SK-N-SH (cell line): ENCODE measurements at regions not wholly inside any gene's neighbourhood (a gene's known extent, or its start where the extent isn't known, plus 50 kb on each side); places are given as distances from the start of the nearest gene placed in this dataset.

ENCODE experiments used
- CTCF ChIA-PET: fragments of 300-600, 350-600 bp; formaldehyde crosslinking; extraction: SDS; loops from one replicate; lab custom pipeline; 2021; lab: Yijun Ruan, JAX
- POLR2A ChIA-PET: fragments of 350-600 bp; sonication (Branson Sonifier 250); formaldehyde crosslinking; extraction: SDS; loops from one replicate; lab custom pipeline; 2020; ENCODE audit warnings: antibody characterized with exemption, inconsistent platforms; lab: Yijun Ruan, JAX
- DNase-seq: peaks from one replicate; pipeline ENCODE4 v3.0.0; 2012
- H2AFZ ChIP-seq: fragments of 200-600 bp; sonication (generic); 2 replicates; pipeline ENCODE4 v1.8.1; 2016; ENCODE audit warnings: antibody characterized with exemption, mild to moderate bottlenecking, low read depth
- H3F3A ChIP-seq: fragments of 200-600 bp; sonication (generic); replicated peaks from 2 replicates; pipeline ENCODE3; 2016; ENCODE audit warnings: antibody characterized with exemption, mild to moderate bottlenecking; ENCODE audit not compliant: insufficient read depth
- H3K27ac ChIP-seq, 2 experiments: fragments of 200-500 bp in 1 of 2; fragments of 200-600 bp in 1 of 2; sonication (Bioruptor generic) in 1 of 2; sonication (generic), shearing (Covaris generic) in 1 of 2; 2 replicates each; pipeline versions ENCODE4 v1.5.1 to v1.6.1; 2014 to 2016; ENCODE audit warnings: low read depth in 2 of 2, inconsistent platforms in 1 of 2, low read length in 1 of 2, mild to moderate bottlenecking in 1 of 2, mixed read lengths in 1 of 2
- H3K27me3 ChIP-seq: fragments of 200-600 bp; sonication (generic), shearing (Covaris generic); 2 replicates; pipeline ENCODE4 v1.6.1; 2016; ENCODE audit warnings: mixed run types; ENCODE audit not compliant: insufficient read depth
- H3K36me3 ChIP-seq, 2 experiments: fragments of 200-500 bp in 1 of 2; fragments of 200-600 bp in 1 of 2; sonication (Bioruptor generic) in 1 of 2; sonication (generic) in 1 of 2; replicated peaks in 1 of 2; 2 replicates each; pipeline versions ENCODE3 to v1.5.1; 2014 to 2016; ENCODE audit warnings: low read length in 1 of 2, mild to moderate bottlenecking in 1 of 2; ENCODE audit not compliant: insufficient read depth in 2 of 2, control insufficient read depth in 1 of 2
- H3K4me1 ChIP-seq, 2 experiments: fragments of 200-500 bp in 1 of 2; fragments of 200-600 bp in 1 of 2; sonication (Bioruptor generic) in 1 of 2; sonication (generic), shearing (Covaris generic) in 1 of 2; 2 replicates each; pipeline versions ENCODE4 v1.5.1 to v1.6.1; 2014 to 2016; ENCODE audit warnings: low read depth in 1 of 2, low read length in 1 of 2, mixed run types in 1 of 2; ENCODE audit not compliant: insufficient read depth in 2 of 2, control insufficient read depth in 1 of 2
- H3K4me2 ChIP-seq: fragments of 200-600 bp; sonication (generic), shearing (Covaris generic); 2 replicates; pipeline ENCODE4 v1.6.1; 2017; ENCODE audit warnings: mixed run types
- H3K4me3 ChIP-seq, 2 experiments: fragments of 200-500 bp in 1 of 2; fragments of 200-600 bp in 1 of 2; sonication (Bioruptor generic) in 1 of 2; sonication (generic), shearing (Covaris generic) in 1 of 2; 2 replicates each; pipeline versions ENCODE4 v1.5.1 to v1.8.1; 2014 to 2016; ENCODE audit warnings: low read depth in 2 of 2, inconsistent platforms in 1 of 2, low read length in 1 of 2, mild to moderate bottlenecking in 1 of 2, mixed read lengths in 1 of 2, moderate library complexity in 1 of 2
- H3K79me2 ChIP-seq: fragments of 200-600 bp; sonication (generic); 2 replicates; pipeline ENCODE4 v1.8.1; 2017; ENCODE audit warnings: mild to moderate bottlenecking; ENCODE audit not compliant: insufficient read depth
- H3K9ac ChIP-seq: fragments of 200-600 bp; sonication (generic); 2 replicates; pipeline ENCODE4 v1.6.1; 2017; ENCODE audit warnings: mixed run types
- H3K9me2 ChIP-seq: fragments of 200-600 bp; sonication (generic); 2 replicates; pipeline ENCODE4 v1.6.1; 2017; ENCODE audit warnings: mixed run types
- H3K9me3 ChIP-seq: fragments of 200-600 bp; sonication (generic); 2 replicates; pipeline ENCODE4 v1.6.1; 2017; ENCODE audit warnings: mixed run types, mild to moderate bottlenecking, moderate library complexity
- H4K20me1 ChIP-seq: fragments of 200-600 bp; sonication (generic); 2 replicates; pipeline ENCODE4 v1.6.1; 2017; ENCODE audit warnings: mild to moderate bottlenecking, mixed run types; ENCODE audit not compliant: insufficient read depth
- EP300 ChIP-seq, 2 experiments: IDR thresholded peaks; 2 replicates each; pipeline versions ENCODE4 v1.4.0 to v1.6.1; 2012; ENCODE audit warnings: borderline replicate concordance in 1 of 2, low read depth in 1 of 2, low read length in 1 of 2
- EZH2phosphoT487 ChIP-seq: fragments of 200-600 bp; sonication (generic); IDR thresholded peaks from 2 replicates; pipeline ENCODE4 v1.6.1; 2017; ENCODE audit warnings: low read depth, mixed run types, mild to moderate bottlenecking, antibody characterized with exemption, moderate library complexity, borderline replicate concordance
- FOXJ3 ChIP-seq: sonication (generic); formaldehyde crosslinking; IDR thresholded peaks from 2 replicates; pipeline ENCODE4 v1.5.1; 2020; ENCODE audit warnings: mild to moderate bottlenecking, missing genetic modification reagents
- MEF2A ChIP-seq: IDR thresholded peaks from 2 replicates; pipeline ENCODE4 v1.4.0; 2012; ENCODE audit warnings: low read depth, borderline replicate concordance
- MXI1 ChIP-seq: IDR thresholded peaks from 2 replicates; pipeline ENCODE4 v1.6.1; 2012; ENCODE audit warnings: mild to moderate bottlenecking, low read depth, low read length, improper control_type of control experiment
- NFIC ChIP-seq: IDR thresholded peaks from 2 replicates; pipeline ENCODE4 v1.4.0; 2012; ENCODE audit warnings: borderline replicate concordance
- RAD21 ChIP-seq: IDR thresholded peaks from 2 replicates; pipeline ENCODE4 v1.6.1; 2012; ENCODE audit warnings: mild to moderate bottlenecking, low read length
- RXRA ChIP-seq: IDR thresholded peaks from 2 replicates; pipeline ENCODE4 v1.4.0; 2012; ENCODE audit warnings: low read depth, mild to moderate bottlenecking, borderline replicate concordance
- SIN3A ChIP-seq: IDR thresholded peaks from 2 replicates; pipeline ENCODE4 v1.6.1; 2012; ENCODE audit warnings: low read depth, mild to moderate bottlenecking, low read length, moderate library complexity, borderline replicate concordance
- SMC3 ChIP-seq: IDR thresholded peaks from 2 replicates; pipeline ENCODE4 v1.6.1; 2012; ENCODE audit warnings: low read depth, low read length, improper control_type of control experiment
- WGBS: methylation state at CpG from one replicate; pipeline ENCODE4 v1.1.6; 2017; ENCODE audit warnings: low lambda C conversion rate; 5-methylcytosine and 5-hydroxymethylcytosine counted together
- TF ChIP-seq, protein P1 (sequence below): IDR thresholded peaks from 2 replicates; pipeline ENCODE4 v1.4.0; 2012; ENCODE audit warnings: low read depth, borderline replicate concordance
- TF ChIP-seq, protein P2 (sequence below): fragments of 200-600 bp; sonication (generic); IDR thresholded peaks from 2 replicates; pipeline ENCODE4 v1.6.1; 2017; ENCODE audit warnings: antibody characterized with exemption, mild to moderate bottlenecking, moderate library complexity
- TF ChIP-seq, protein P3 (sequence below): IDR thresholded peaks from 2 replicates; pipeline ENCODE4 v1.4.0; 2012; ENCODE audit warnings: low read depth, borderline replicate concordance
- TF ChIP-seq, protein P4 (sequence below): IDR thresholded peaks from 2 replicates; pipeline ENCODE4 v1.6.1; 2012; ENCODE audit warnings: mild to moderate bottlenecking, low read depth, low read length, moderate library complexity
- TF ChIP-seq, protein P5 (sequence below): IDR thresholded peaks from 2 replicates; pipeline ENCODE4; 2012
- TF ChIP-seq, protein P6 (sequence below): IDR thresholded peaks from 2 replicates; pipeline ENCODE4 v1.4.0; 2012; ENCODE audit warnings: low read depth

DNA sequence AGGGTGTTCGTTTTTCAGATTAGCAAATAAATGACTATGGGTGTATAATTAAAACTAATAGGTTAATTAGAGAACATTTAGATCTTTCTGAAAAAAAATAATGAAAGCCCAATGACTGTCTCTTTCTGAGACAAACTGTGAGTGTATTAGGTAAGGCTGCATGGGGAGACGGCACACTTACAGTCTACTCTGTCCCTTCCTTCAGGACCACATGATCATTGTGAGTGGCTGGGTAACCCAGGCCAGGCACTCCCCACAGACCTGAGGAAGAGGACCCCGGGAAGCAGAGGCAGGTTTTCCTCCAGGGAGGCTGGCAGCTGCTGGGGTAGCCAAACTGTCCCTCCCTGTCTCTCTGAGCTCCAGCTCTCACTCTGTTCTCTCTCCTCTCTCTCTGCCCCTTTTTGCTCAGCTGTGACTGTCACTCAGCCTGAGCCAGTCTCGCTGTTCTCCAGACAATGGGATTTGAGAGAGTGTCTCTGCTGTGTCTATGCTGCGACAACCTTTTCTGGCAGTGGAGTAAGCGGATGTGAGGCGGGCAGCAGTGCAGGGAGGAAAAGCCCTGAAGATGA, 83.1 kb upstream of the NCAM1 start:
- H3F3A ChIP-seq, result no peaks in the 10 kb centered on the region
- no peak for DNase-seq
- WGBS, result 65% methylated on average over 6 of the region's 7 CpGs

More for the DNA sequence above, 83.1 kb upstream of the NCAM1 start:
- Histone ChIP-seq H3K4me2 (no peak overlapping the region), H3K9ac (no peak overlapping the region), H2AFZ (no peak overlapping the region)
- CTCF ChIA-PET, result no interaction called here
- TF ChIP-seq, protein P1, sequence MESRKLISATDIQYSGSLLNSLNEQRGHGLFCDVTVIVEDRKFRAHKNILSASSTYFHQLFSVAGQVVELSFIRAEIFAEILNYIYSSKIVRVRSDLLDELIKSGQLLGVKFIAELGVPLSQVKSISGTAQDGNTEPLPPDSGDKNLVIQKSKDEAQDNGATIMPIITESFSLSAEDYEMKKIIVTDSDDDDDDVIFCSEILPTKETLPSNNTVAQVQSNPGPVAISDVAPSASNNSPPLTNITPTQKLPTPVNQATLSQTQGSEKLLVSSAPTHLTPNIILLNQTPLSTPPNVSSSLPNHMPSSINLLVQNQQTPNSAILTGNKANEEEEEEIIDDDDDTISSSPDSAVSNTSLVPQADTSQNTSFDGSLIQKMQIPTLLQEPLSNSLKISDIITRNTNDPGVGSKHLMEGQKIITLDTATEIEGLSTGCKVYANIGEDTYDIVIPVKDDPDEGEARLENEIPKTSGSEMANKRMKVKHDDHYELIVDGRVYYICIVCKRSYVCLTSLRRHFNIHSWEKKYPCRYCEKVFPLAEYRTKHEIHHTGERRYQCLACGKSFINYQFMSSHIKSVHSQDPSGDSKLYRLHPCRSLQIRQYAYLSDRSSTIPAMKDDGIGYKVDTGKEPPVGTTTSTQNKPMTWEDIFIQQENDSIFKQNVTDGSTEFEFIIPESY, result no peak
- TF ChIP-seq, protein P2, sequence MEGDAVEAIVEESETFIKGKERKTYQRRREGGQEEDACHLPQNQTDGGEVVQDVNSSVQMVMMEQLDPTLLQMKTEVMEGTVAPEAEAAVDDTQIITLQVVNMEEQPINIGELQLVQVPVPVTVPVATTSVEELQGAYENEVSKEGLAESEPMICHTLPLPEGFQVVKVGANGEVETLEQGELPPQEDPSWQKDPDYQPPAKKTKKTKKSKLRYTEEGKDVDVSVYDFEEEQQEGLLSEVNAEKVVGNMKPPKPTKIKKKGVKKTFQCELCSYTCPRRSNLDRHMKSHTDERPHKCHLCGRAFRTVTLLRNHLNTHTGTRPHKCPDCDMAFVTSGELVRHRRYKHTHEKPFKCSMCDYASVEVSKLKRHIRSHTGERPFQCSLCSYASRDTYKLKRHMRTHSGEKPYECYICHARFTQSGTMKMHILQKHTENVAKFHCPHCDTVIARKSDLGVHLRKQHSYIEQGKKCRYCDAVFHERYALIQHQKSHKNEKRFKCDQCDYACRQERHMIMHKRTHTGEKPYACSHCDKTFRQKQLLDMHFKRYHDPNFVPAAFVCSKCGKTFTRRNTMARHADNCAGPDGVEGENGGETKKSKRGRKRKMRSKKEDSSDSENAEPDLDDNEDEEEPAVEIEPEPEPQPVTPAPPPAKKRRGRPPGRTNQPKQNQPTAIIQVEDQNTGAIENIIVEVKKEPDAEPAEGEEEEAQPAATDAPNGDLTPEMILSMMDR, result no peak
- TF ChIP-seq EZH2phosphoT487, result no peak
- no peak for TF ChIP-seq MXI1
- TF ChIP-seq MEF2A, result no peak
- no peak for TF ChIP-seq RXRA
- TF ChIP-seq SIN3A, result no peak
- no peak for TF ChIP-seq RAD21
- TF ChIP-seq, protein P3, sequence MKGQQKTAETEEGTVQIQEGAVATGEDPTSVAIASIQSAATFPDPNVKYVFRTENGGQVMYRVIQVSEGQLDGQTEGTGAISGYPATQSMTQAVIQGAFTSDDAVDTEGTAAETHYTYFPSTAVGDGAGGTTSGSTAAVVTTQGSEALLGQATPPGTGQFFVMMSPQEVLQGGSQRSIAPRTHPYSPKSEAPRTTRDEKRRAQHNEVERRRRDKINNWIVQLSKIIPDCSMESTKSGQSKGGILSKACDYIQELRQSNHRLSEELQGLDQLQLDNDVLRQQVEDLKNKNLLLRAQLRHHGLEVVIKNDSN, result no peak
- no peak for TF ChIP-seq SMC3
- TF ChIP-seq, protein P4, sequence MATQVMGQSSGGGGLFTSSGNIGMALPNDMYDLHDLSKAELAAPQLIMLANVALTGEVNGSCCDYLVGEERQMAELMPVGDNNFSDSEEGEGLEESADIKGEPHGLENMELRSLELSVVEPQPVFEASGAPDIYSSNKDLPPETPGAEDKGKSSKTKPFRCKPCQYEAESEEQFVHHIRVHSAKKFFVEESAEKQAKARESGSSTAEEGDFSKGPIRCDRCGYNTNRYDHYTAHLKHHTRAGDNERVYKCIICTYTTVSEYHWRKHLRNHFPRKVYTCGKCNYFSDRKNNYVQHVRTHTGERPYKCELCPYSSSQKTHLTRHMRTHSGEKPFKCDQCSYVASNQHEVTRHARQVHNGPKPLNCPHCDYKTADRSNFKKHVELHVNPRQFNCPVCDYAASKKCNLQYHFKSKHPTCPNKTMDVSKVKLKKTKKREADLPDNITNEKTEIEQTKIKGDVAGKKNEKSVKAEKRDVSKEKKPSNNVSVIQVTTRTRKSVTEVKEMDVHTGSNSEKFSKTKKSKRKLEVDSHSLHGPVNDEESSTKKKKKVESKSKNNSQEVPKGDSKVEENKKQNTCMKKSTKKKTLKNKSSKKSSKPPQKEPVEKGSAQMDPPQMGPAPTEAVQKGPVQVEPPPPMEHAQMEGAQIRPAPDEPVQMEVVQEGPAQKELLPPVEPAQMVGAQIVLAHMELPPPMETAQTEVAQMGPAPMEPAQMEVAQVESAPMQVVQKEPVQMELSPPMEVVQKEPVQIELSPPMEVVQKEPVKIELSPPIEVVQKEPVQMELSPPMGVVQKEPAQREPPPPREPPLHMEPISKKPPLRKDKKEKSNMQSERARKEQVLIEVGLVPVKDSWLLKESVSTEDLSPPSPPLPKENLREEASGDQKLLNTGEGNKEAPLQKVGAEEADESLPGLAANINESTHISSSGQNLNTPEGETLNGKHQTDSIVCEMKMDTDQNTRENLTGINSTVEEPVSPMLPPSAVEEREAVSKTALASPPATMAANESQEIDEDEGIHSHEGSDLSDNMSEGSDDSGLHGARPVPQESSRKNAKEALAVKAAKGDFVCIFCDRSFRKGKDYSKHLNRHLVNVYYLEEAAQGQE, result no peak
- TF ChIP-seq, protein P5, sequence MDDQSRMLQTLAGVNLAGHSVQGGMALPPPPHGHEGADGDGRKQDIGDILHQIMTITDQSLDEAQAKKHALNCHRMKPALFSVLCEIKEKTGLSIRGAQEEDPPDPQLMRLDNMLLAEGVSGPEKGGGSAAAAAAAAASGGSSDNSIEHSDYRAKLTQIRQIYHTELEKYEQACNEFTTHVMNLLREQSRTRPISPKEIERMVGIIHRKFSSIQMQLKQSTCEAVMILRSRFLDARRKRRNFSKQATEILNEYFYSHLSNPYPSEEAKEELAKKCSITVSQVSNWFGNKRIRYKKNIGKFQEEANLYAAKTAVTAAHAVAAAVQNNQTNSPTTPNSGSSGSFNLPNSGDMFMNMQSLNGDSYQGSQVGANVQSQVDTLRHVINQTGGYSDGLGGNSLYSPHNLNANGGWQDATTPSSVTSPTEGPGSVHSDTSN, result no peak
- no peak for TF ChIP-seq EP300 (IDR thresholded peaks at IDR 0.05; ENCODE audit: borderline replicate concordance in 1 of 2, low read depth in 1 of 2, low read length in 1 of 2)
- TF ChIP-seq NFIC, result no peak
- no peak for TF ChIP-seq FOXJ3 (CRISPR knock-in tag)
- TF ChIP-seq, protein P6, sequence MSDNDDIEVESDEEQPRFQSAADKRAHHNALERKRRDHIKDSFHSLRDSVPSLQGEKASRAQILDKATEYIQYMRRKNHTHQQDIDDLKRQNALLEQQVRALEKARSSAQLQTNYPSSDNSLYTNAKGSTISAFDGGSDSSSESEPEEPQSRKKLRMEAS, result no peak
- TF ChIP-seq, all 33 proteins: peak for 0
- H4K20me1 ChIP-seq, result no peaks in the 10 kb centered on the region
- no peaks in the 10 kb centered on the region for H3K9me2 ChIP-seq
- H3K4me1 ChIP-seq, result peaks cover 0 to 31% of the 10 kb centered on the region in 2 experiments; a peak in 2 of 4 replicates
- no peaks in the 10 kb centered on the region for H3K9me3 ChIP-seq
- POLR2A ChIA-PET, result no interaction called here
- no peaks in the 10 kb centered on the region for H3K79me2 ChIP-seq
- H3K36me3 ChIP-seq, result no peaks in the 10 kb centered on the region
- no peak overlapping the region for H3K27ac ChIP-seq
- H3K4me3 ChIP-seq, result no peak overlapping the region
- H3K27me3 ChIP-seq, result no peaks in the 10 kb centered on the region
